Mesenchymal stem cell (in vitro differentiated cells and primary cell): ENCODE measurements at regions not wholly inside any gene's neighbourhood (a gene's known extent, or its start where the extent isn't known, plus 50 kb on each side); places are given as distances from the start of the nearest gene placed in this dataset.

Experiments used
- DNase-seq: peaks from one replicate; pipeline ENCODE4 v3.0.0-alpha.2; 2013
- H2AFZ ChIP-seq: one replicate; pipeline ENCODE4 v1.6.1; 2013; ENCODE audit warnings: low read depth, mild to moderate bottlenecking, control low read depth, inconsistent platforms, low read length, moderate library complexity
- H2AK5ac ChIP-seq: 2 replicates; pipeline ENCODE4 v1.6.1; 2013; ENCODE audit warnings: low read length, moderate library complexity, mild to moderate bottlenecking, inconsistent platforms; ENCODE audit not compliant: severe bottlenecking
- H2BK120ac ChIP-seq: one replicate; pipeline ENCODE4 v1.6.1; 2013; ENCODE audit warnings: low read depth, mild to moderate bottlenecking, inconsistent platforms, low read length, moderate library complexity
- H2BK12ac ChIP-seq, 2 experiments: one replicate each; pipeline ENCODE4 v1.6.1; 2013; ENCODE audit warnings: inconsistent platforms in 2 of 2, low read length in 2 of 2, mild to moderate bottlenecking in 2 of 2, moderate library complexity in 2 of 2, control low read depth in 1 of 2
- H2BK15ac ChIP-seq: one replicate; pipeline ENCODE4 v1.6.1; 2013; ENCODE audit warnings: mild to moderate bottlenecking, low read depth, inconsistent platforms; ENCODE audit not compliant: poor library complexity, severe bottlenecking
- H2BK5ac ChIP-seq: 2 replicates; pipeline ENCODE4 v1.6.1; 2013; ENCODE audit warnings: low read depth, mild to moderate bottlenecking, low read length, control low read depth, inconsistent platforms; ENCODE audit not compliant: poor library complexity, severe bottlenecking
- H3K14ac ChIP-seq, 2 experiments: one replicate each; pipeline ENCODE4 v1.6.1; 2013; ENCODE audit warnings: inconsistent platforms in 2 of 2, low read length in 2 of 2, control low read depth in 1 of 2, mild to moderate bottlenecking in 1 of 2, moderate library complexity in 1 of 2
- H3K18ac ChIP-seq, 2 experiments: one replicate each; pipeline ENCODE4 v1.6.1; 2013; ENCODE audit warnings: inconsistent platforms in 2 of 2, low read length in 2 of 2, control low read depth in 1 of 2, low read depth in 1 of 2, mild to moderate bottlenecking in 1 of 2
- H3K23ac ChIP-seq, 2 experiments: one replicate each; pipeline ENCODE4 v1.6.1; 2013; ENCODE audit warnings: inconsistent platforms in 2 of 2, low read length in 2 of 2, mild to moderate bottlenecking in 2 of 2, moderate library complexity in 2 of 2, control low read depth in 1 of 2
- H3K27ac ChIP-seq: 2 replicates; pipeline ENCODE4 v1.5.1; 2013; ENCODE audit warnings: mild to moderate bottlenecking, moderate library complexity, low read length, control low read depth, inconsistent platforms; ENCODE audit not compliant: poor library complexity, severe bottlenecking
- H3K27me3 ChIP-seq, 2 experiments: 2 replicates each; pipeline versions ENCODE4 v1.6.1 to v1.7.0; 2013; ENCODE audit warnings: low read length in 2 of 2, mild to moderate bottlenecking in 2 of 2, moderate library complexity in 2 of 2, control low read depth in 1 of 2, inconsistent platforms in 1 of 2; ENCODE audit not compliant: control insufficient read depth in 1 of 2, insufficient read depth in 1 of 2
- H3K36me3 ChIP-seq, 2 experiments: 2 replicates each; pipeline versions ENCODE4 v1.6.1 to v1.7.0; 2013; ENCODE audit warnings: low read length in 2 of 2, control low read depth in 1 of 2, inconsistent platforms in 1 of 2, low read depth in 1 of 2, mild to moderate bottlenecking in 1 of 2; ENCODE audit not compliant: insufficient read depth in 2 of 2, control insufficient read depth in 1 of 2
- H3K4ac ChIP-seq, 2 experiments: one replicate each; pipeline ENCODE4 v1.6.1; 2013; ENCODE audit warnings: inconsistent platforms in 2 of 2, low read length in 2 of 2, mild to moderate bottlenecking in 2 of 2, moderate library complexity in 2 of 2, control low read depth in 1 of 2, low read depth in 1 of 2
- H3K4me1 ChIP-seq: 2 replicates; pipeline ENCODE4 v1.6.1; 2013; ENCODE audit warnings: low read depth, low read length, control low read depth; ENCODE audit not compliant: control insufficient read depth, insufficient read depth
- H3K4me2 ChIP-seq: 2 replicates; pipeline ENCODE4 v1.6.1; 2013; ENCODE audit warnings: low read length, mild to moderate bottlenecking, inconsistent platforms; ENCODE audit not compliant: poor library complexity, severe bottlenecking
- H3K4me3 ChIP-seq, 2 experiments: 2 replicates each; pipeline versions ENCODE4 v1.5.1 to v1.7.0; 2013; ENCODE audit warnings: low read length in 2 of 2, mild to moderate bottlenecking in 2 of 2, control low read depth in 1 of 2, low read depth in 1 of 2; ENCODE audit not compliant: insufficient read depth in 1 of 2
- H3K79me1 ChIP-seq: replicated peaks from 2 replicates; pipeline ENCODE4 v1.6.1; 2013; ENCODE audit warnings: mild to moderate bottlenecking, control low read depth, low read length, inconsistent platforms; ENCODE audit not compliant: poor library complexity, severe bottlenecking
- H3K9ac ChIP-seq: 2 replicates; pipeline ENCODE4 v1.7.0; 2013; ENCODE audit warnings: mild to moderate bottlenecking, low read length, moderate library complexity
- H3K9me3 ChIP-seq: 2 replicates; pipeline ENCODE4 v1.7.0; 2013; ENCODE audit warnings: mild to moderate bottlenecking, low read length; ENCODE audit not compliant: control insufficient read depth
- H4K8ac ChIP-seq: one replicate; pipeline ENCODE4 v1.6.1; 2013; ENCODE audit warnings: inconsistent platforms, mild to moderate bottlenecking, low read length, moderate library complexity
- H4K91ac ChIP-seq: one replicate; pipeline ENCODE4 v1.6.1; 2013; ENCODE audit warnings: mild to moderate bottlenecking, low read length, inconsistent platforms
- WGBS: methylation state at CpG from one replicate; pipeline ENCODE4 v1.1.7; 2013; ENCODE audit warnings: mixed read lengths; 5-methylcytosine and 5-hydroxymethylcytosine counted together

DNA sequence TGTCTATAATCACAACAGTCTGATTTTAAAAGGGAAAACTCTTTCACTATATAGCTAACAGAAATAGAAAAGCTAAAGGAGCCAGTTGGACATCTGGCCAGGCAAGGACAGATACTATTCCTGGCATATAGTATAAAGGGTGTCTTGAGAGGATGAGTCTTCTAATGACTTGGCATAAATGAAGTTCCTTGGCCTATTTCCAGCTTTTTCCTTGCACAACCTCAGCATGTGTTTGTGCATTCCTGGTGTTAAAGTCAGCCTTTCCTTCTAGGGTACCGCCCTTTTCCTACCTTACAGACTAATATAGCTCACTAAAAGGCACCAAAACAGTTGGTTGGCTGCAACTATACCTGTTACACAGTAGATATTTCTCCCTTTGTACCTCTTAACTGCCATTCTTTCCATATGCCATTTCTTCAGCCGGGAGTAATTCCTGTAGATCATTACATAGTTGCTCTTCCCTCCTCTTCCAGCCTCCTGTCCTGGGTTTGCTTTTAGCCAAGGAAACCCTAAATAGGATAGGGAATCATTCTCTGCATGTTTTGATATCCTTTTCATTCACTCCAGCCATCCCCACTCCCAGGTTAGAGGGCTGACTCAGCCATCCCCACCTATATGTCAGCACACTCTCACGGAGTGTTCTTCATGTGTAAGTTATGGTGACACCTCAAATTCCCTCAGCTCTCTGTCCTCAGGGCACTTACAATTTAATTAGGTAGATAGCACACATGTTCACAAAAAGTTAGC is 102.1 kb upstream of the MDFIC start:
- Histone ChIP-seq H4K91ac (no peak overlapping the region), H3K79me1 (no peaks in the 10 kb centered on the region), H3K14ac (no peak overlapping the region), H3K27me3 (no peaks in the 10 kb centered on the region), H3K4me2 (no peak overlapping the region), H3K36me3 (no peaks in the 10 kb centered on the region), H2BK12ac (peak overlapping the region; percentile 7 to 8), H3K4me3 (no peak overlapping the region), H2BK5ac (no peak overlapping the region), H2BK120ac (no peak overlapping the region), H3K23ac (no peak overlapping the region), H3K9ac (peak overlapping the region; percentile 76), H2AK5ac (peak overlapping the region; percentile 5), H3K27ac (peak overlapping the region; percentile 73), H2BK15ac (no peak overlapping the region), H3K9me3 (no peaks in the 10 kb centered on the region), H4K8ac (no peak overlapping the region), H2AFZ (no peak overlapping the region), H3K4me1 (no peaks in the 10 kb centered on the region), H3K18ac (peak overlapping the region; percentile 4 to 28), H3K4ac (peak overlapping the region in 1 of 2 experiments; percentile 29)
- peak; percentile 97 for DNase-seq
- WGBS, result 66% methylated on average over 3 of the region's 3 CpGs

DNA sequence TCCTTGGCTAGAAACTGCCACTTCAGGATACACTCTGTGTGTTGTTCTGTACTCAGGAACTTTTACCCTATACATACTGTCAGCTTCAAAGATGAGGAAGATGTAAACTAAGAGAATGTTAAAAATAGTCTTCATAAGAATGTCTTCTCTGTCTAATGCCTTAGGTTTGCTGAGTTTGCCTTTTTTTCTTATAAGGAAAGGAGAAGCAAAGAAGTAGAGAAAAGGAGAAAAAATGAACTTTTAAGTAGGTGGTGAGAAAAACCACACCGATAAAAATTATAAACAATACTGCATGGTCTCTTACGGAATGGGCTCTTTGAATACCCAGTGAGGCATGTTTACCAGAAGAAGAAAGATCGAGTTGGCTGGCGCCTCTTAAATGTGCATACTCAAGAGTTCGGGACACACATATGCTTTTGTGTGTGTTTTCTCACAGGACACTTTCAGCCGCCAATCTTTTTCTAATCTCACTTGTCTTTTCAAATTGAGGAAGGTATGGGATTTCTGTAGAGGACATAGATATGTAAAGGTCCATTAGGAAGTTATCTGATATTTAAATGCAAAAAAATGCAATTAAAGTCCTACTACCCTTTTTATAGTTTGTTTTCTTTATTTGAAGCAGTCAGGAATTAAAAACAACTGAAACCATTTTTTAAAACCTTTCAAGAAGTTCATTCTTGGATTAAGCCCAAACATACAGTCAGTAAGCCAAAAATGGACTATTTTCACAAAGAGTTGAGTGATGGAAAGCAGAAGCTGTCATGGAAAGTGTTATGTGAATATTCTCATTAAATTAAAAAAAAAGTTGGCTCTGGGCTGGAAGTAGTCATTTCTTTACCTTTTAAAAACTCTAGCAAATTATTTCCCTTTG is 100.6 kb upstream of the MDFIC start:
- Histone ChIP-seq H2BK12ac (no peak overlapping the region), H4K8ac (no peak overlapping the region), H3K79me1 (no peaks in the 10 kb centered on the region), H3K9me3 (no peaks in the 10 kb centered on the region), H3K4ac (no peak overlapping the region), H3K9ac (peak overlapping the region; percentile 67), H3K27me3 (no peaks in the 10 kb centered on the region), H3K4me3 (peak overlapping the region in 1 of 2 experiments; percentile 21), H2BK15ac (no peak overlapping the region), H3K27ac (no peak overlapping the region), H2BK5ac (no peak overlapping the region), H3K23ac (no peak overlapping the region), H2AK5ac (no peak overlapping the region), H3K4me2 (no peak overlapping the region), H2BK120ac (no peak overlapping the region), H3K36me3 (no peaks in the 10 kb centered on the region), H3K4me1 (no peaks in the 10 kb centered on the region), H2AFZ (no peak overlapping the region), H4K91ac (no peak overlapping the region), H3K14ac (no peak overlapping the region), H3K18ac (no peak overlapping the region)
- WGBS, result 87% methylated on average over 5 of the region's 6 CpGs
- DNase-seq, result peak; percentile 26

DNA sequence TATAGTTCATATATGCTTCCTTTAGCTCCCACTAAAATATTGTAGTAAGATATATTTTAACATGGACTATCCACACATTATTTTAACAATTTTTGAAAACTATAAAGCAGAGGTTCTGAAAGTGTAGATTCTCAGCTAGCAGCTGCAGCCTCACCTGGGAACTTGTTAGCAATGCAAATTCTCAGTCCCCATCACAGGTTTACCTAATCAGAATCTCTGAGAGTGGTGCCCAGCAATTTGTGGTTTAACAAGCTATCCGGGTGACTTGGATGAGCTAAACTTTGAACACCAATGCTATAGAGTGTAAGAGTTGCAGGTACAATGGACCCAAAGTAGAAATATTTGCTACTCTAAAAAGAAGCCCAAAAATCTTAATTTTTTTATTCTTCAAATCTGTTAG is 99.8 kb upstream of the MDFIC start:
- H3K27me3 ChIP-seq, result no peaks in the 10 kb centered on the region
- H2BK15ac ChIP-seq, result no peak overlapping the region
- H3K4me2 ChIP-seq, result no peak overlapping the region
- no peak for DNase-seq
- H3K14ac ChIP-seq, result no peak overlapping the region
- H2AK5ac ChIP-seq, result no peak overlapping the region
- no peaks in the 10 kb centered on the region for H3K36me3 ChIP-seq
- no peak overlapping the region for H4K91ac ChIP-seq
- H3K9ac ChIP-seq, result peak overlapping the region; percentile 67
- no peak overlapping the region for H3K4ac ChIP-seq
- no peak overlapping the region for H3K4me3 ChIP-seq
- H3K23ac ChIP-seq, result no peak overlapping the region
- H3K18ac ChIP-seq, result no peak overlapping the region
- H3K9me3 ChIP-seq, result peaks cover 2% of the 10 kb centered on the region
- no peak overlapping the region for H2BK5ac ChIP-seq
- WGBS, result no CpG with 5 or more reads among the region's 1 CpG
- H2BK120ac ChIP-seq, result no peak overlapping the region
- H2BK12ac ChIP-seq, result no peak overlapping the region
- H3K79me1 ChIP-seq, result no peaks in the 10 kb centered on the region
- H4K8ac ChIP-seq, result no peak overlapping the region
- H3K27ac ChIP-seq, result no peak overlapping the region
- H3K4me1 ChIP-seq, result no peaks in the 10 kb centered on the region
- H2AFZ ChIP-seq, result no peak overlapping the region

DNA sequence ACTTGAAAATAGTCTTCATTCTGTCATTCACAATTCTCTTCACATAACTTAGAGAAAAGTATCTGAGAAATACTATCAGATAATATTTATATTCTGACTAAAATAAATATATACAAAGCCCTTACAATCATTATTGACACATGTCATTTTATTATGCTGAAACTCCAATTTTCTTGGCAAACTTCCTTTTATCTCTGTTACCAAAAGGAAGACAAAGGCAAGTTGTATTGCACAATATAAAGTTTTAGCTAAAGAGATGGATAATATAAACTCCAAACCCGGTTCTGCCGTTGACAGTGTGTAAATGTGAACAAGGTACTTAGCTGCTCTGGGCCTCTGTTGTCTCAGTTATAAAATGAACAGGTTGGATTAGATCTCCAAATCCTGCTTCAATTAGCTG is 99.0 kb upstream of the MDFIC start:
- Histone ChIP-seq H2AK5ac (no peak overlapping the region), H3K14ac (no peak overlapping the region), H2BK5ac (no peak overlapping the region), H4K91ac (no peak overlapping the region), H3K36me3 (no peaks in the 10 kb centered on the region), H2BK12ac (no peak overlapping the region), H2BK15ac (no peak overlapping the region), H3K4ac (no peak overlapping the region), H3K9ac (no peak overlapping the region), H3K18ac (no peak overlapping the region), H3K4me2 (no peak overlapping the region), H2BK120ac (no peak overlapping the region), H2AFZ (no peak overlapping the region), H3K9me3 (peaks cover 9% of the 10 kb centered on the region), H3K27ac (no peak overlapping the region), H4K8ac (no peak overlapping the region), H3K4me1 (no peaks in the 10 kb centered on the region), H3K4me3 (no peak overlapping the region), H3K27me3 (no peaks in the 10 kb centered on the region), H3K79me1 (no peaks in the 10 kb centered on the region), H3K23ac (no peak overlapping the region)
- no peak for DNase-seq
- 90% methylated on average over 2 of the region's 2 CpGs for WGBS
